GM12878 (cell line): ENCODE measurements at regions not wholly inside any gene's neighbourhood (a gene's known extent, or its start where the extent isn't known, plus 50 kb on each side); places are given as distances from the start of the nearest gene placed in this dataset.

Experiments used
- CHD2 ChIP-seq: IDR thresholded peaks from 2 replicates; pipeline ENCODE4 v1.6.1; 2011; ENCODE audit warnings: low read depth, low read length, improper control_type of control experiment, borderline replicate concordance
- CTCF ChIP-seq, 3 experiments: IDR thresholded peaks in 2 of 3; conservative IDR thresholded peaks in 1 of 3; 2 replicates each; pipeline ENCODE4 v1.5.1; 2011; ENCODE audit warnings: low read depth in 3 of 3, low read length in 3 of 3, mild to moderate bottlenecking in 3 of 3, control low read depth in 2 of 3, moderate library complexity in 2 of 3, inconsistent platforms in 1 of 3, mixed read lengths in 1 of 3; ENCODE audit not compliant: control insufficient read depth in 2 of 3, insufficient read depth in 1 of 3; ENCODE audit errors: extremely low read depth in 1 of 3
- ETV6 ChIP-seq, 2 experiments: fragments of 450-650 bp in 1 of 2; IDR thresholded peaks in 1 of 2; conservative IDR thresholded peaks in 1 of 2; 2 replicates each; pipeline ENCODE4 v1.6.1; 2014; ENCODE audit warnings: antibody characterized with exemption in 1 of 2, borderline replicate concordance in 1 of 2, low read depth in 1 of 2, mild to moderate bottlenecking in 1 of 2, moderate library complexity in 1 of 2
- MEF2B ChIP-seq: fragments of 450-650 bp; IDR thresholded peaks from 2 replicates; pipeline ENCODE4 v1.6.1; 2018; ENCODE audit warnings: mild to moderate bottlenecking, moderate library complexity; ENCODE audit not compliant: partially characterized antibody, poor library complexity, severe bottlenecking
- POLR2A ChIP-seq: IDR thresholded peaks from 2 replicates; pipeline ENCODE4 v1.6.1; 2011; ENCODE audit warnings: low read depth, mild to moderate bottlenecking, low read length
- POLR2AphosphoS2 ChIP-seq: IDR thresholded peaks from 2 replicates; pipeline ENCODE4 v1.6.1; 2011; ENCODE audit warnings: low read depth, mild to moderate bottlenecking, low read length, improper control_type of control experiment, moderate library complexity
- POLR2AphosphoS5 ChIP-seq: IDR thresholded peaks from 2 replicates; pipeline ENCODE4 v1.6.1; 2011; ENCODE audit warnings: mild to moderate bottlenecking, low read length, inconsistent platforms
- SMAD1 ChIP-seq: fragments of 450-650 bp; IDR thresholded peaks from 2 replicates; pipeline ENCODE4 v1.6.1; 2018; ENCODE audit warnings: mild to moderate bottlenecking, low read depth; ENCODE audit not compliant: partially characterized antibody
- SP1 ChIP-seq: IDR thresholded peaks from one replicate; pipeline ENCODE4 v1.6.1; 2011; ENCODE audit warnings: low read depth, low read length
- ZBTB33 ChIP-seq: fragments of 450-650 bp; IDR thresholded peaks from 2 replicates; pipeline ENCODE4 v1.6.1; 2017; ENCODE audit warnings: mild to moderate bottlenecking
- ZNF592 ChIP-seq: fragments of 450-650 bp; IDR thresholded peaks from 2 replicates; pipeline ENCODE4 v1.6.1; 2017; ENCODE audit warnings: mild to moderate bottlenecking, moderate library complexity

GRCh38 chr4:91989914-91990313 lies 313.9 kb upstream of the GRID2 start:
- TF ChIP-seq ZNF592 (no peak), SP1 (no peak), ETV6 (conservative IDR thresholded peaks at IDR 0.05 in 1 of 2, IDR thresholded peaks at IDR 0.05 in 1 of 2; ENCODE audit: borderline replicate concordance in 1 of 2, low read depth in 1 of 2) (no peak), ZBTB33 (no peak), POLR2A (no peak), POLR2AphosphoS5 (no peak), CTCF (IDR thresholded peaks at IDR 0.05 in 2 of 3, conservative IDR thresholded peaks at IDR 0.05 in 1 of 3; ENCODE audit: control insufficient read depth in 2 of 3, extremely low read depth in 1 of 3, insufficient read depth in 1 of 3, low read depth in 3 of 3, low read length in 3 of 3) (no peak), CHD2 (no peak), SMAD1 (no peak), MEF2B (no peak), POLR2AphosphoS2 (no peak)
